ENCODE measurements at regions not wholly inside any gene's neighbourhood (a gene's known extent, or its start where the extent isn't known, plus 50 kb on each side); places are given as distances from the start of the nearest gene placed in this dataset.

- DNase-seq: no peak
- intact Hi-C loops (cut with micrococcal nuclease): no loop called here
- ATAC-seq: no peak
Measured at GRCh38 chr6:110033101-110033500, 55.0 kb downstream of the GPR6 start.

DNA sequence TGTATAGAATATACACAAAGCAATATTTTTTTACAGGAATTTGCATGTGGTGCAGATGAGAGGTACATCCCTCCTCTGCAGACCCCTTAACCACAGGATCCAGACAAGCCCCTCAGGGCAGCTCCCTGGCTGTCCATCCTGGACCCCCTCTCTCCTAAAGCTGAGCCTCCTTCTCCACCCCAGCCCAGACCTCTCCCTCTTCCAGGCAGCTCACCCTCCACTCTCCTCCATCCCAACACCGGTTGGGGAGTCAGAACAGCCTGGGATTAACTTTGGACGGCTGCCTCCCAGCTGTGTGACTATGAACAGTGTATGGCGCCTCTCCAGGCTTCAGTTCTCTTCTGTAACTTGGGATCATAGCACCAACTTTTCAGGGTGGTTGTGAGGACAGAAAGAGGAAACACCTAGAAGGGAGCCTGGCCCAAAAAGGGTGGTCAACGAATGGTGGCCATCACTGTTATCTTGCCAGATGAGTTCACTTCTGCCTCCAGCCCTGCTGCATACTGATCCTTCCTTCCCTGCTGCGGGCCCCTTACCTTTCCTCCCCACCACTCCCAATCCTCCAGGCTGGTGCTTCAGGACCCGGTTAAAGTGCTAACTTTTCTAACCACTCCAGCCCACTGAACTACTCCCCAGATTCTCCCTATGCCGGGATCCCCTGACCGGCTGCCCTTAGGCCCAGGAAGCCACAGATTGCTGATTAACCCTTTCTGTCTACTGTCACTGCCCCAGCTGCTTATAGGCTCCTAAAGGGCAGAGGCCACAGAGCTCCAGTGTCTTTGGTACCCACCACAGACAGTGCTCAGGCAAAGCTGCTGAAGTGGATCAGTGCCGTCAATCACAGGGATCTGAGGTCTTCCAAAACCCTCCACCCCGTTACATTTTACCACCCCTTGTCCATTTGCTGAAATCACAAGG lies 55.9 kb downstream of the GPR6 start:
- intact Hi-C loops (cut with micrococcal nuclease): no loop called here
- DNase-seq (no peak), ATAC-seq (no peak)

DNA sequence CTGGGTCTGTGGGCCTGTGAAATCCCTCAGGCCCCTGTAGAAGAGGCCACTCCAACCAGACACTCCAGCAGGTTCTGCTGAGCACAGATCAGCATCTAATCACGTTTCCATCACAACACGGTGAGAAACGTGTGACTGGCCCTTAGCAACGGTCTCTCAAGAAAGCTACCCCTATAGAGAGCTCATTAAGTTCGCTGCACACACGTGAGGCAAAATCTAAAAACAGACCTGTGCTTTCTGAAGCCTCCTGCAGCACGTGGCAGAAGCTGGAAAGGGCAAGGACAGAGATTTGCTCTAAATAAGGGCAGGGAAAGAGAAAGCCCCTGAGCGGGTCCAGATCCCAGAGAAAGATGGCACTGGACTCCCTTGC lies 56.5 kb downstream of the GPR6 start:
- ATAC-seq (peak; percentile 29), DNase-seq (no peak)
- intact Hi-C loops (cut with micrococcal nuclease): loop anchor here (5.0 kb wide), 1 partner anchor 327 kb away; no protein-coding TSS in a partner anchor

GRCh38 chr6:110035321-110035720 lies 57.2 kb downstream of the GPR6 start:
- no peak for DNase-seq
- intact Hi-C loops (cut with micrococcal nuclease): loop anchor here (5.0 kb wide), 1 partner anchor 328 kb away; no protein-coding TSS in a partner anchor
- ATAC-seq: no peak

DNA sequence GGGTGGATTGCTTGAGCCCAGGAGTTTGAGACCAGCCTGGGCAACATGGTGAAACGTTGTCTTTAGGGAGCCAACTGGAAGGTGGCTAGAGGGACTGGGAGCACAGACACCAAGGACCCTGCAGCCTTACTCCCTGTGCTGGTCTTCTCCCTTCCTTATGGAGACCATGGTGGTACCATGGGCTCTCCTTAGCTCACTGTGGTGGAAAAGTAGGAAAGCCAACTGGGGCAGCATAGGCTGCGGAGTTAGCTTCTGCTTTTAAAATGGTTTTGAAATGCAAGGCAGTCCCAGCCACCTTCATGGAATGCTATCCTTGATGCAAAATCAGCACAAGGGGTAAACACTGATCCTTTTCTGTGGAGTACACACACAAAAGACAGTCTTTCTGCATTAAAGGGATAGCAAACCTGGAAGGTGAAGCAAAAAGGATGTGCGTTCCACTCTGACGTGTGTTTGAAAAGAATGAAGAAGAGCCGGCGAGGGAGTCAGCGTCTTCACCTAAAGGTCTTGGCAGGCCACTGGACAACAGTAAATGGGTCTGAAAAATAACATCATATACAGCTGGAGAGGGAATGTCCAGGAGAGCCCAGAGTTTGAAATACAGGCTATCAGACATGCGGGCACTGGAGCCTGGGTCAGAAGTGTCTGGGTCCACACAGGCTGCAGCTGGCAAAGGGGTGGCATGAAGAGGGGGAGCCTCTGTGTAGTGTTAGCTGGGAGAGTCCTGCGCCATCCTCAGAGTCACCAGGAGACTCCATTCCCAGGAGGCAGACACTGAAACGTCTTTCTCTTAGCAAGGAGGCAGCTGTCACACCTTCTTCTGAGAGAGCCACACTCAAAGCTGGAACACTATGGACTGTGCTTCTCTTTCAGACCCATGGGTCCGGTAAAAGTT lies 58.5 kb downstream of the GPR6 start:
- no peak for DNase-seq
- intact Hi-C loops (cut with micrococcal nuclease): loop anchor here (5.0 kb wide), 1 partner anchor 329 kb away; no protein-coding TSS in a partner anchor
- no peak for ATAC-seq

DNA sequence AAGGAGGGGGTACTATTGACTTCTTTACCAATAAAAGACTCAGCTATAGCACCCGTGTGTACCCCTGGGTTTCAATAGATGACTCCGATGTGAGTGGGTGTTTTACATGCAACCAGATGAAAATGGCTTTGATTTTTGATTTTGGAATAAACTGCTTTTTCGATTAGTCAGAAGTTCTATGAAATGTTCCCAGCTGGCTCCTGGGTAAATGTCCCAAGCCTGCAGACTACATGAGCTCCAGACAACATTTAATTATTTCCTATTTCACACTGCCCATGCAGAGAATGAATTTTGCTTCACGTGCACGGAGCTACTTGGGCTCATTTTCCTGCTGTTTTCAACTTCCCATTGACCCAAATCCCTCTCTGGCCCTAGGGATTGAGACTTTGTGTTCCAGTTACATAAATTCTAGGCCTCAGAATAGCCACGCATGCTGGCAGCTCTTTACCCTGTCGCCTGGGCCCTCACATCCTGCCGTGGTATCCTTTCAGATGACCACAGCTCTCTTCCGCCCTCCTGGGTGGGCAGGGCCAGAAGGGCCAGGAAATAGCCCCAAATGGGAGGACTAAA lies 59.7 kb downstream of the GPR6 start:
- intact Hi-C loops (cut with micrococcal nuclease): loop anchor here (5.0 kb wide), 1 partner anchor 331 kb away; no protein-coding TSS in a partner anchor
- no peak for ATAC-seq
- DNase-seq: no peak

DNA sequence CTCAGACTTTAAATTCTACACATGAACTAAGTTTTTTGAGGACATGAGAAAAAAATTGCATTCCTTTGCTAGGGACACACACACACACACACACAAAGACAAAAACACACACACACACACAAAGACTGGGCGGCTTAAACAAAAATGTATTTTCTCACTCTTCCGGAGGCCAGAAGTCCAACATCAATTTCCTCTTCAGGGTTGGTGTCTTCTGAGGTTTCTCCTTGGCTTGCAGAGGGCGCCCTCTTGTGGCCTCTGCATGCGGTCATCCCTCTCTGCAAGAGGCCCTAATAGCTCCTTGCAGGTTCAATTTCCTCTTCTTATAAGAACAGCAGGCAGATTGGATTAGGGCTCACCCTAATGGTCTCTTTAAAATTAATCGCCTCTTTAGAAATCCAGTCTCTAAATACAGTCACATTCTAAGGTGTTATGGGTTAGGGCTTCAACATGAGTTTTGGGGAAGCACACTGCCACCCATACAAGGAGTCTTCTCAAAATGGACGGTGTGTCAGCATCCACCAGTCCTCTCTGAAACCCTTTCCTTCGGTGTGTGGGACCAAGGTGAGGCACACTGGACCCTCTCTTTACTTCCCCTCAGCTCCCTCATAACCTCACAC lies 61.4 kb downstream of the GPR6 start:
- ATAC-seq (peak; percentile 95), DNase-seq (peak; percentile 91)
- intact Hi-C loops (cut with micrococcal nuclease): loop anchor here (5.0 kb wide), 1 partner anchor 332 kb away; no protein-coding TSS in a partner anchor

- peak; percentile 74 for ATAC-seq
Measured at GRCh38 chr6:110039981-110040383, 61.9 kb downstream of the GPR6 start.

DNA sequence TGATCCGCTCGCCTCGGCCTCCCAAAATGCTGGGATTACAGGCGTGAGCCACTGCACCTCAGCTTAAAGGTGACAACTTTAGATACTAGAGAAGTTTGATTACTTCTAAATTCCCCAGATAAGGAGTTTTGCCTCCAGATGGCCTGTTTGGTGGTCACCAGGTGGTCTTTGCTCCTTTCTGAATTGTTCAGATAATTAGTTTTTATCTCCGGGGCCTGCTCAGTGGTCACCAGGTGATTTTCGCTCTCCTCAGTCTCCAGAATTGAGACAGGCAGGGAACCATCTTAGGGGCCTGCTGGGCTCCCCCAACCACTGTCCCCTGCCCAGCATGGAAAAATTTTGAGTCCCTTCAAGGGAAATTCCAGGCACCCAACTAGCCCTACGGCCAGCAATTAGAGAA lies 62.6 kb downstream of the GPR6 start:
- ATAC-seq: no peak
- intact Hi-C loops (cut with micrococcal nuclease): no loop called here
- no peak for DNase-seq

More at GRCh38 chr6:110039981-110040383, 61.9 kb downstream of the GPR6 start:
- DNase-seq: no peak
- intact Hi-C loops (cut with micrococcal nuclease): loop anchor here (5.0 kb wide), 1 partner anchor 333 kb away; no protein-coding TSS in a partner anchor

DNA sequence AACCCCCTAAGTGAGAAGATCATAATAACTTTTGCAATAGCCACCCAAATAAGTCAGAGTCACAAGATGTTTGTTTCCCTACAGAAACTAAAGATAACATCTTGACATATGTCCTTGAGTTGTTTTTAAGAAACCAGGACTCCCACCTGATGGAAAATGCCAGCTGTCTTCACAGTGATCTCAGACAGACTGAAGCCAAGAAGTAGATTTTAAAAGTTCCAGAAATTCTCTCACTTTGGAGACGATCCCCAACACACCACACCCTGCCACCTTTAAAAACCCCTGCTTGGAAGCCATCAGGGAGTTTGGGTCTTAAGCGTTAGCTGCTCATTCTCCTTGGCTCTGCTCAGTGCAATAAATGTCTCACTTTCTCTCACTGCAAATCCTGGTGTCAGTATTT lies 63.0 kb downstream of the GPR6 start:
- DNase-seq (no peak), ATAC-seq (no peak)
- intact Hi-C loops (cut with micrococcal nuclease): no loop called here

DNA sequence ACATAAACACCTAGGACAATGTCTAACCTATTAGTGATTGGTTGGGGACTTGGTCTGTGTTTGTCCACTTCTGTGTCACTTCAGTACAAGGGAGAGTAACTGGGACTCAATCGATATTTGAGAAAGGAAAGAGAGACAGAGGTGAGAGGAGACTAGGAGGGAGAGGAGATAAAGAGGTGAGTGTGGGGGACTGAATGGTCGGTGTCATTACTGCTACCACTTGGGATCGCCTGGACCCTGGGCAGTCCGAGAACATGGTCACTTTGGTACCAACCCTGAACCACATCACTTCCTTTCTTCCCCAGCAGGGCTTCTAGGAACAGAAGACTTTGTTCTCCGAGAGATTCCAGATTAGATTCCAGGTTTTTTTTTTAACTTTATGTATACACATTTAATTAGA lies 63.7 kb downstream of the GPR6 start:
- no peak for DNase-seq
- no peak for ATAC-seq
- intact Hi-C loops (cut with micrococcal nuclease): no loop called here

- intact Hi-C loops (cut with micrococcal nuclease): no loop called here
- ATAC-seq (no peak), DNase-seq (no peak)
Measured at GRCh38 chr6:110042670-110043296, 64.7 kb downstream of the GPR6 start.

DNA sequence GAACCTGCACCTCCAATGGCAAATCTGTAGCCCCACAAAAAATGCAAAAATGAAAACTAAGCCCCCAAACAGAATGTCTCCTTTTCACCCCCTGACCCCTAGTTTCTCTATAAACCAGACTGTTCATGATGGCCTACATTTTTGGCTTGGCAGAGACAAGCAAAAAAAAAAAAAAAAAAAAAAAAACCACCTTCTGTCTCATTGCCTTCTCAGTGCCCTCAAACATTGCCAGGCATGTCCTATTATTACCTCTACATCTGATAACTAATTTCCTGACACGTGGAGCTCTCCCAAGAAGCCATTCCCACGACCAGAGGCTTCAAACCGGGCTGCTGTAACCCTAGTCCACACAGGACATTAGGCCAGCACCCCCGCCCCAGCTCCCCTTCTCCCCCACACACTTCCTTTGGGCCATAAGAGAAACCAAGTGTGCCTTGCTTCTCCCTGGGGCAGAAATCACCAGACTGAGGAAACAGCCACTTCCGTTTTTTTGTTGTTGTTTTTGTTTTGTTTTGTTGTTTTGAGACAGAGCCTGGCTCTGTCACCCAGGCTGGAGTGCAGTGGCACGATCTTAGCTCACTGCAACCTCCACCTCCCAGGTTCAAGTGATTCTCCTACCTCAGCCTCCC lies 65.4 kb downstream of the GPR6 start:
- ATAC-seq (no peak), DNase-seq (no peak)
- intact Hi-C loops (cut with micrococcal nuclease): no loop called here

GRCh38 chr6:110044096-110044495 lies 66.0 kb downstream of the GPR6 start:
- intact Hi-C loops (cut with micrococcal nuclease): no loop called here
- DNase-seq (no peak), ATAC-seq (no peak)

DNA sequence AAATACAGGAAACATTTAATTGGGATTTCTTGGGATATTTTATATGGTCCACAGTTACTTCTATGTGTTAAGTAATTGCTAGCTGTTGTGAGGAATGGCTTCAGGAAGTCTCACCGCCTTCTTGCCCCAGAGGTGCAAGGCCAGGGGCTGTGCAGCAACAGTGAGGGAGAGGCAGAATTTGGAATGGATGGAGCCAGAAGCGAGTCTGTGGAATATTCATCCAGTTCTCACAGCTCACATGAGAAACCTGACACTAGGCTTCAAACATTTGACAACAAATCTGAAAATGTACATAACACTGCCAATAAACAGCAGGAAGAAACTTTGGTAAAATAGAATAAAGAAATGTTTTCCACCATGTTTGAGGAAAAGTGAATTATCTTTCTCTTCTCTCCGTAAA lies 66.5 kb downstream of the GPR6 start:
- ATAC-seq (no peak), DNase-seq (no peak)
- intact Hi-C loops (cut with micrococcal nuclease): no loop called here

- no peak for ATAC-seq
- intact Hi-C loops (cut with micrococcal nuclease): no loop called here
- no peak for DNase-seq
Measured at GRCh38 chr6:110048221-110048875, 70.2 kb downstream of the GPR6 start.

DNA sequence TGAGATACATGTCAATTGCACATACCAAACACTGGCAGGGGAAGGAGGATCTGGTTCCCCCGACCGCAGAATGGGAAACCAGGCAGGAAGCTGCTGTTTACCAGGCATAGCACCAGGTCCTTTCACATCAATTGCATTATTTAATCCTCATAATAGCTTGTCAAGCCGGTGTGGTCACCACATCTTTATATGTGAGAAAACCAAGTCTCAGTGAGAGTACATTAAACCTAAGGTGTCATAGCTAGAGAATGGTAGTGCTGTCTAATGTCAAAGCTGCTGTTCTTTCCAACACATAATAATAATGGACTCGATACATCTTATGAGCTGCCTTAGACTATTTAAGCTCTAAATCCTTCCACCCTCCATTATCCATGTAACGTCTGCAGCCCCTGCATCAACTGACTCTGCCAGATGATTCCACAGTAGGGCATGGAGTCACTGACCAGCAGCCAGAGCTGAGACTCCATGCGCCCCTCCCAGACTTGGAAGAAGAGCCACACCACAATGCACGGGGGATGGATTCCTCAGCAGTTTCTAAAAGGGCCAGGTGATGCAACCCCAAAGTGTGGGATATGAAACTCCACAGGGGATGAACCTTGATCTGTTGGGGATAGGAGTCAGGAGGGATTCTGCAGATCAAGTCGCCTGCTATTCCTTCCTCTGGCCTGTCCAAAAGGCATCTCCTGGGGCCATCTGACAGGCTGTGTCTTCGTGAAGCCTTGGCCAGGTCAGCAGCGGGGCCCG lies 71.8 kb downstream of the GPR6 start:
- DNase-seq: no peak
- no peak for ATAC-seq
- intact Hi-C loops (cut with micrococcal nuclease): no loop called here
